ENCODE measurements at regions not wholly inside any gene's neighbourhood (a gene's known extent, or its start where the extent isn't known, plus 50 kb on each side); places are given as distances from the start of the nearest gene placed in this dataset.

DNA sequence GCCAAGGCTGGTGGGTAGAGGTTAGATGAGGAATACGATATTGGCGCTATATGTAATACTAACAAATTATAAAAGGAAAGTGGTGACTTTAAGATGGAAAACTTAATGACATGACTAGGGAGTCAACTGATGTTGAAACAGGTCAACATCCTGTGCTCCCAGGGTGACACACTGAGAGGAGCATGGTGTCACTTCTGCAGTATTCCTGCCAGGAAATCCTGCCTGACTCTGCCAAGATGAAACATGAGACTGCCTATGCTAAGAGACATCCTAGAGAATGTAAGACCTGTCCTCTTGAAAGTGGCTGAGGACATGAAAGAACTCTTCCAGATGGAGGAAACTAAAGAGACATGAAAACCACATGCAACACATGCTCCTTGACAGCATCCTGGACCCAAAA is 65.0 kb upstream of the KCND3 start:
- in situ Hi-C loops (cut with MboI; ENCODE audit: low sequenced_read_pairs in 4 of 4) (no loop called here), intact Hi-C loops (cut with DNase I; ENCODE audit: low total_unique reads) (no loop called here)
- H3K27ac ChIP-seq = no peak overlapping the region
- no peaks in the 10 kb centered on the region for H3K27me3 ChIP-seq
- no peak for TF ChIP-seq POLR2A (IDR thresholded peaks at IDR 0.05)
- TF ChIP-seq CTCF (IDR thresholded peaks at IDR 0.05 in 4 of 5, conservative IDR thresholded peaks at IDR 0.05 in 1 of 5) = no peak
- ATAC-seq (peak; percentile 84 to 98), DNase-seq (peak; percentile 19 to 50)
- H3K9me3 ChIP-seq = no peaks in the 10 kb centered on the region
- peaks cover 0 to 12% of the 10 kb centered on the region in 2 donors for H3K4me1 ChIP-seq
- H3K4me3 ChIP-seq = no peak overlapping the region
- no peaks in the 10 kb centered on the region for H3K36me3 ChIP-seq

DNA sequence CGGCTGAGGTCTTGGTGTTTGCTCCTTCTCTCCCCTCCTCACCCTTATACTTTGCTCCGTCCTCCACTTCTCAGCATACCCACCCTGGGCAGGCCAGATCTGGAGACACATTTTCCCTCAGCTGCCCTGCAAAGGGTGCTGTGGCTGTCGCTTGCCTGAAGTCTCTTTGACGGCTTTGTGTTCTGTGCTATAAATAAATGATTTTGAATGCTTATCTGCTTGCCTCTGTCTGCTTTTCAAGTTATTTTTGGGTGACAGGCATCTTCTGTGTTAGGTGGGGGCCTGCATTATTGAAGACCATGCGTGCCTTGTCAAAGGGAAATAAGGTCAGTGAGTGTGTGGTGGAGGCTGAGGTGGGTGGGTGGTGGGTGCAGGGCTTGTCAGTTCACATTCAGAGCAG is 66.9 kb upstream of the KCND3 start:
- in situ Hi-C loops (cut with MboI; ENCODE audit: low sequenced_read_pairs in 4 of 4) (no loop called here), intact Hi-C loops (cut with DNase I; ENCODE audit: low total_unique reads) (no loop called here)
- Histone ChIP-seq H3K36me3 (no peaks in the 10 kb centered on the region), H3K4me3 (no peak overlapping the region), H3K9me3 (no peaks in the 10 kb centered on the region), H3K27ac (no peak overlapping the region), H3K27me3 (no peaks in the 10 kb centered on the region), H3K4me1 (peaks cover 0 to 12% of the 10 kb centered on the region in 2 donors)
- DNase-seq (no peak), ATAC-seq (no peak)
- TF ChIP-seq CTCF (IDR thresholded peaks at IDR 0.05 in 4 of 5, conservative IDR thresholded peaks at IDR 0.05 in 1 of 5) (no peak), POLR2A (IDR thresholded peaks at IDR 0.05) (no peak)

GRCh38 chr1:112057736-112058135 is 68.3 kb upstream of the KCND3 start:
- ATAC-seq (no peak), DNase-seq (no peak)
- no peak overlapping the region for H3K4me3 ChIP-seq
- peaks cover 0 to 12% of the 10 kb centered on the region in 2 donors for H3K4me1 ChIP-seq
- intact Hi-C loops (cut with DNase I; ENCODE audit: low total_unique reads) = no loop called here
- H3K36me3 ChIP-seq = no peaks in the 10 kb centered on the region
- H3K9me3 ChIP-seq = no peaks in the 10 kb centered on the region
- no peak overlapping the region for H3K27ac ChIP-seq
- in situ Hi-C loops (cut with MboI; ENCODE audit: low sequenced_read_pairs in 4 of 4) = no loop called here
- H3K27me3 ChIP-seq = no peaks in the 10 kb centered on the region
- TF ChIP-seq CTCF (IDR thresholded peaks at IDR 0.05 in 4 of 5, conservative IDR thresholded peaks at IDR 0.05 in 1 of 5) (no peak), POLR2A (IDR thresholded peaks at IDR 0.05) (no peak)

- in situ Hi-C loops (cut with MboI; ENCODE audit: low sequenced_read_pairs in 4 of 4) (no loop called here), intact Hi-C loops (cut with DNase I; ENCODE audit: low total_unique reads) (no loop called here)
- DNase-seq = no peak
Measured at GRCh38 chr1:112058815-112059450, 69.5 kb upstream of the KCND3 start.

More at GRCh38 chr1:112058815-112059450, 69.5 kb upstream of the KCND3 start:
- H3K4me1 ChIP-seq = peaks cover 0 to 12% of the 10 kb centered on the region in 2 donors
- TF ChIP-seq POLR2A (IDR thresholded peaks at IDR 0.05) = no peak
- TF ChIP-seq CTCF (IDR thresholded peaks at IDR 0.05 in 4 of 5, conservative IDR thresholded peaks at IDR 0.05 in 1 of 5) = no peak
- no peaks in the 10 kb centered on the region for H3K36me3 ChIP-seq
- no peaks in the 10 kb centered on the region for H3K9me3 ChIP-seq
- ATAC-seq = no peak
- H3K27me3 ChIP-seq = no peaks in the 10 kb centered on the region
- H3K27ac ChIP-seq = no peak overlapping the region
- H3K4me3 ChIP-seq = no peak overlapping the region
